GM18526 (cell line): ENCODE measurements at regions not wholly inside any gene's neighbourhood (a gene's known extent, or its start where the extent isn't known, plus 50 kb on each side); places are given as distances from the start of the nearest gene placed in this dataset.

ENCODE experiments used
- POLR2A ChIP-seq: IDR thresholded peaks from 3 replicates; pipeline ENCODE4 v1.6.1; 2011; ENCODE audit not compliant: insufficient read length; ENCODE audit errors: extremely low read depth

GRCh38 chr1:244302876-244303609 is 148.7 kb downstream of the ADSS2 start:
- TF ChIP-seq POLR2A: no peak

- TF ChIP-seq POLR2A: no peak
Observed at GRCh38 chr1:244303610-244303969, 148.1 kb downstream of the ADSS2 start.

DNA sequence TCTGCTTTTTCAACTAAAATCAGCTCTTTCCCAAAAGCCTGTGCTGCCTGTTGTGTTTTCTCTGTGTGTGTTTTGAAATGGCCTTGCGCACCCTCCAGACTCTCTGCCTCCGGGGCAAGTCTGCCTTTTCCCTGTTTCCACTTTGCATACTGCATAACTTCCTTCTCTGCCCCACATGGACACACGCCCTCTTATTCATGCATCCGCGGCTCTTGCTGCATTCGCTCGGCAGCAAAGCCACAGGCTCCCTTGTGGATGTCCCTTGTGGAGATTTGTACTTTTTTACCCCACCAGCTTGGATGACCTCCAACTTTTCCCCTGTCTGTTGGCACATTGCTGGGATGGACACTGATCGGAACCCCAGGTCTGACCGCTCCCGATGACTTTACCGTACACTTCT is 147.6 kb downstream of the ADSS2 start:
- TF ChIP-seq POLR2A: no peak

GRCh38 chr1:244304656-244305055 is 147.1 kb downstream of the ADSS2 start:
- no peak for TF ChIP-seq POLR2A

DNA sequence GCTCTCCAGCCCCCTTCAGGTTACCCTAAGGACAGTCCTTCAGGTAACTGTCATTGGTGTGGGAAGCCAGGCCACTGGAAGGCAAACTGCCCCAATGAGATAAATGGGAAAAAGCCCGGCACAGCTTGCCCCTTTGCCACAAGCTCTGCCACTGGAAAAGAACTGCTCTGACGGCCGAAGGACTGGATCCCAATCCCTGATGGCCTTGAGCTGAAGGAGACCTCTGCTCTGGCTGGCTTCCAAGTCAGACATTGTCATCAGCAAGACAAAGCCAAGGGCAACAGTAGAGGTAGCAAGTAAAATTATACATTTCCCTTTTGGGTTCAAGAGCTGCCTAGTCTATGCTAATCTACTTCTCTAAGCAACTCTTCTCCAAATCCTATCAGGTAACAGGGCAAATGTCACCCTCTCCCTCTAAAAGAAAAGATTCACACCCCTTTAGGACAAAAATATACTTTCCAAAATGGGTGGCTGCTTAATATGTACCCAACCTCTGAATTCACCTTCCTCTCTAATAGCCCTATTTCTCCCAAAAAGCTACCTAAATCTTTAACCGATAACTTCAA is 145.8 kb downstream of the ADSS2 start:
- TF ChIP-seq POLR2A: no peak

DNA sequence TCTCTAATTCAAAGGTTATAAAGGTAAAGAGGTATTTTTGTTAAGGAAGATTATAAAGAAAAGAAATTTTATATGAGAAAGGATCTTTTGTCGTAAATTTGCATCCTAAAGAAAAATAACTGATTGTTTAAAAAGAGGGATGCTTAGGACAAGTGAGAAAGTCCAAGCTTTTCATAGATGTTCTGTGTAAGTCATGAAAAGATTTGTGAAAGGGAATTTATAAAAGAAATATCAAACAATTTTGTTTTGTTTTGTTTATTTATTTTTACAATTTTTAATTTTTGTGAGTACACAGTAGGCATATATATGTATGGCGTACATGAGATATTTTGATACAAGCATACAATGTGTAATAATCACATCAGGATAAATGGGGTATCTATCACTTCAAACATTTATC is 145.2 kb downstream of the ADSS2 start:
- no peak for TF ChIP-seq POLR2A

DNA sequence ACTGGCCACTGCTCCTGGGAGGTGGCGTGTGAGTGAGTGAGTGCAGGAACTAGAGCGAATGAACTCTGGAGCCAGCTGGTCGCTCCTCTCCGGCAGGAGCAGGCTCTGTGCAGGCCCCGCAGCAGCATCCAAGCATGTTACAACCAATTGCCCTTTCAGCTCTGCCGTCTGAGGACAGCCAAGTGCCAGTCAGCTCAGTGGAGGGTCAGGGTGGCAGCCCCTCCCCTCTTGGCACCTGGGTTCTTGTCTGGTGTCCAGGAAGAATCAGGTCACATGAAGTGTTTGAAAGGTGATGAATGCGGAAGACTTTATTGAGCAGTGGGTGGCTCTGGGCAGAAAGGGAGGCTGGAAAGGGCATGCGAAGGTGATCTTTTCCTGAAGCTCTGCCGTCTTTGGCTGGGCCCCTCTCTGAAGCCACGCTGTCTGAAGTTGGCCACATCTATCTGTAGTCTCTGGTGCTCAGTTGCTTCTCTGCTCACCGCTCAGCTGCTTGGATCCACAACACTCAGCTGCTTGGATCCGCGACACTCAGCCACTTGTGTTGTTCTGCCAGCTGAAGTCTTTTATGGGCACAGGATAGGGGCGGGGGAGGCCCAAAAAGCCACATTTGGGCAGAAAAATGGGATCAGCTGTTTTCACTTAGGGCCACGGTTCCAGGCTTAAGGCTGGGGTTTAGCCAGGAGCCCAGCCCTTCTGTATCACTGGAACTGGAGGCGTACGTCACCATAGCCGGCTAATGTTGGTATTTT is 139.8 kb downstream of the ADSS2 start:
- TF ChIP-seq POLR2A: no peak

DNA sequence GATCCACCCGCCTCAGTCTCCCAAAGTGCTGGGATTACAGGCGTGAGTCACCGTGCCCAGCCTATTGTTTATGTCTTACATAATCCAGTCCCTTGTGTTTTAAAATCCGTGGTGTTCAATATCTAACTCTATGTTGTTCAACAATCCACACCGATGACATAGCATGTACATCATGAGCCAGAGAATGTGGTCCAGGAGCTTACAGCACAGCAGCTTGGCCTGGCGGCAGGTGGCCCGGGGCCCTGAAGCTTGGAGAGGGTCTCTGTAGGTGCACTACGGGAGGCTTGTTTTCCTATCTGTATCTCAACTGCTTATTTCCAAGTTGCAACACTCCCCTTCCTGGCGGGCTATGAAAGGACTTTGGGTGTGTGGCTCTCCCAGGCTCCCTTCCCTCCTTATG is 138.4 kb downstream of the ADSS2 start:
- TF ChIP-seq POLR2A: no peak

DNA sequence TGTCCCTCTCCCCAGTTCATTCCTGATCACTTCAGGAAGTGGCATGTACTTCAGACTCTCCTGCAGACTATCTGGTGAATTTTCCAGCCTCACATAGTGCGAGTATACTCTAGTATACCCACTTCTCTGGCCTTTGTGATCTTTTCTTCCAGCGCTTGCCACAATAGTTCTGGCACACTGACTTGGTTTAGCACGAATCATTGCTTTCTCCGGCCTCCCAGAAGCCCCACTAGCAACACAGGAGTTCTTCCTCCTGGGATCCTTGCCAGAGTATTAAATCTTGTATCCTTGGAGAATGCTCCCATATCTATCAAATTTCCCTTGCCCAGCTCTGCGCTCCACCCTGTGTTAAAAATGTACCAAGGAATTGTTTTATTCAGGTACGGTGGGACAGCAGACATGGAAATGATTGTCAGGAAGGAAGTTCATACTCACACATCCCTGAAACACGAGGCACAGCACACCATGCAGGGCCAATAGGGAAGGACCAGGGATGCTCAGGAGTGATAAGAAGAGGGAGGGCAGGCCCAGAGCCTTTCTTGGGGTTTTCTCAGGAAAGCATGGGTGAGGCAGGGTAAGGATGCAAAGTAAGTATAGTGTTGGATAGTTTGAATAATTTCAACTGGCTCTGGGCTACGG is 136.7 kb downstream of the ADSS2 start:
- TF ChIP-seq POLR2A: no peak

- TF ChIP-seq POLR2A: no peak
Observed at GRCh38 chr1:244315996-244316395, 135.7 kb downstream of the ADSS2 start.

DNA sequence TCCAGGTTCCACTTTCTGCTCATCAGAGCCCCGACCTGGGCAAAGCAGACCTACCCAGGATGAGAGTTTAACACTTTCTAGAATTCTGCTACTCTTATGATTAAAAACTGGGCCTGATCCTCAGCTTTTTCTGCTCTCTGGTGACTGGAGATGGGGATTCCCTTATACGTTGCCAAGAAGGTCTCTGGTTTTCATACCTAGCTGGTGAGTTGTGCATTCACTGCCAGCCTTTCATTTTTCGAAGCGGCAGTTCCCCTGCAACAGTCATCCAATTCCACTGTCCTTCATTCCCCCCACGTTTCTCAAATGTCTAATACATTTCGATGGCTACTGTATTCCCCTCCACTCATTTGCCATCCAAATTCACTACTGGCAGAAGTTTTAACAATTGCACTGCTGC is 135.3 kb downstream of the ADSS2 start:
- no peak for TF ChIP-seq POLR2A

- no peak for TF ChIP-seq POLR2A
Observed at GRCh38 chr1:244316986-244317655, 134.6 kb downstream of the ADSS2 start.

DNA sequence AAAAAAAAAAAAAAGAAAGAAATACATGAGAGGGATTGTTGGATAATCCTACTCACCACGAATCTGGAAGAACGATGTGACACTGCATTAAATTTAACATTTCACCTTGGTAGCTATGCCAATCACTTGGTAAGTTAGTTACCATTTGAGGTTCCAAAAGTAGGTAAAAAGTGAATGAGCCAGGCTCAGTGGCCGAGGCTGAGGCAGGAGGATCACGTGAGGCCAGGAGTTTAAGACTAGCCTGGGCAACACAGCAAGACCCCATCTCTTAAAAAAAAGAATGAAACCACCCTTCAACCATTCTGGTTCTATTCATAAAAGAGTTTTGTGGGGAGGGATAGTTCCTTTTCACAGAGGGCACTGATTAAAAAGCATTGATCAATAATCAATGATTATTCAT is 133.6 kb downstream of the ADSS2 start:
- TF ChIP-seq POLR2A: no peak

- no peak for TF ChIP-seq POLR2A
Observed at GRCh38 chr1:244318512-244318911, 133.2 kb downstream of the ADSS2 start.
